GM12872 (cell line): ENCODE measurements at regions not wholly inside any gene's neighbourhood (a gene's known extent, or its start where the extent isn't known, plus 50 kb on each side); places are given as distances from the start of the nearest gene placed in this dataset.

Experiments
- CTCF ChIP-seq: IDR thresholded peaks from 3 replicates; pipeline ENCODE4 v1.5.1; 2011; ENCODE audit warnings: low read depth, mild to moderate bottlenecking, low read length, moderate library complexity; ENCODE audit not compliant: insufficient read depth

GRCh38 chr4:82076809-82077208, 297.0 kb downstream of the HNRNPD start:
- no peak for TF ChIP-seq CTCF

GRCh38 chr4:82076359-82076758, 297.4 kb downstream of the HNRNPD start:
- TF ChIP-seq CTCF, result no peak

GRCh38 chr4:82071951-82072350, 301.8 kb downstream of the HNRNPD start:
- TF ChIP-seq CTCF, result no peak

GRCh38 chr4:82069883-82070638, 303.7 kb downstream of the HNRNPD start:
- TF ChIP-seq CTCF, result no peak

- no peak for TF ChIP-seq CTCF
Observed at GRCh38 chr4:82063017-82063416, 310.8 kb downstream of the HNRNPD start.

- no peak for TF ChIP-seq CTCF
Observed at GRCh38 chr4:82057990-82058544, 315.7 kb downstream of the HNRNPD start.

GRCh38 chr4:82055156-82055555, 318.6 kb downstream of the HNRNPD start:
- no peak for TF ChIP-seq CTCF
